ENCODE measurements at regions not wholly inside any gene's neighbourhood (a gene's known extent, or its start where the extent isn't known, plus 50 kb on each side); places are given as distances from the start of the nearest gene placed in this dataset.

GRCh38 chr2:22198381-22199283 lies 1074.9 kb downstream of the TDRD15 start:
- TF ChIP-seq CTCF (IDR thresholded peaks at IDR 0.05; ENCODE audit: extremely low read depth, missing control alignments), result no peak
- no peak for DNase-seq (ENCODE audit: low spot score)

- no peak for DNase-seq (ENCODE audit: low spot score)
- TF ChIP-seq CTCF (IDR thresholded peaks at IDR 0.05; ENCODE audit: extremely low read depth, missing control alignments), result no peak
Measured at GRCh38 chr2:22199994-22200393, 1076.2 kb downstream of the TDRD15 start.

GRCh38 chr2:22209545-22209944 lies 1085.8 kb downstream of the TDRD15 start:
- no peak for TF ChIP-seq CTCF (IDR thresholded peaks at IDR 0.05; ENCODE audit: extremely low read depth, missing control alignments)
- DNase-seq (ENCODE audit: low spot score), result no peak

- TF ChIP-seq CTCF (IDR thresholded peaks at IDR 0.05; ENCODE audit: extremely low read depth, missing control alignments), result no peak
- no peak for DNase-seq (ENCODE audit: low spot score)
Measured at GRCh38 chr2:22213237-22213636, 1089.5 kb downstream of the TDRD15 start.

GRCh38 chr2:22215517-22215916 lies 1091.7 kb downstream of the TDRD15 start:
- DNase-seq (ENCODE audit: low spot score), result no peak
- no peak for TF ChIP-seq CTCF (IDR thresholded peaks at IDR 0.05; ENCODE audit: extremely low read depth, missing control alignments)

GRCh38 chr2:22217881-22218280 lies 1094.1 kb downstream of the TDRD15 start:
- no peak for DNase-seq (ENCODE audit: low spot score)
- no peak for TF ChIP-seq CTCF (IDR thresholded peaks at IDR 0.05; ENCODE audit: extremely low read depth, missing control alignments)

GRCh38 chr2:22221006-22221405 lies 1097.2 kb downstream of the TDRD15 start:
- TF ChIP-seq CTCF (IDR thresholded peaks at IDR 0.05; ENCODE audit: extremely low read depth, missing control alignments), result no peak
- DNase-seq (ENCODE audit: low spot score), result no peak

All from GM20000 (cell line).